HCT116 (cell line): ENCODE measurements at regions not wholly inside any gene's neighbourhood (a gene's known extent, or its start where the extent isn't known, plus 50 kb on each side); places are given as distances from the start of the nearest gene placed in this dataset.

Experiments
- CEBPB ChIP-seq: IDR thresholded peaks from 2 replicates; pipeline ENCODE4 v1.6.1; 2012; ENCODE audit warnings: low read depth
- TF ChIP-seq, protein P1 (sequence below), 3 experiments: fragments of 200-600 bp in 1 of 3; sonication (generic) in 1 of 3; IDR thresholded peaks in 2 of 3; conservative IDR thresholded peaks in 1 of 3; 2 replicates each; pipeline ENCODE4 v1.5.1; 2012 to 2017; ENCODE audit warnings: low read depth in 2 of 3, low read length in 2 of 3, antibody characterized with exemption in 1 of 3, borderline replicate concordance in 1 of 3, control low read depth in 1 of 3, mild to moderate bottlenecking in 1 of 3, mixed read lengths in 1 of 3, mixed run types in 1 of 3, moderate library complexity in 1 of 3; ENCODE audit not compliant: insufficient read depth in 1 of 3
- TF ChIP-seq, protein P2 (sequence below): IDR thresholded peaks from 2 replicates; pipeline ENCODE4 v1.6.1; 2012

DNA sequence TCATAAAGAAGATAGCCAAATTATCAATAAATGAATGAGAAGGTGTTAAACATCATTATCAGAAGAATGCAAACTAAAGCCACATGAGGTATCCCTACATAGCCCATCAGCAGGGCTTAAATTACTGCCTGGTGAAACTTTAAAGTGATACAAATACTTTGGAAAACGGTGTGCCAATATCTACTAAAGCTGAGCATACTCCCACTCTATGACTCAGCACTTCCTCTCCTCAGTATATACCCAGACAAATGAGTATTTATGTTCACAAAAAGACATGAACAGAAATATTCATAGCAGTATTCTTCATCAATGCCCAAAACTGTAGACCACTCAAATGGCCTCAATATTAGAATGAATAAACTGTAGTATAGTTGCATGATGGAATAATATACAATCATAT, 284.6 kb upstream of the ZC3H12C start:
- TF ChIP-seq, protein P1, sequence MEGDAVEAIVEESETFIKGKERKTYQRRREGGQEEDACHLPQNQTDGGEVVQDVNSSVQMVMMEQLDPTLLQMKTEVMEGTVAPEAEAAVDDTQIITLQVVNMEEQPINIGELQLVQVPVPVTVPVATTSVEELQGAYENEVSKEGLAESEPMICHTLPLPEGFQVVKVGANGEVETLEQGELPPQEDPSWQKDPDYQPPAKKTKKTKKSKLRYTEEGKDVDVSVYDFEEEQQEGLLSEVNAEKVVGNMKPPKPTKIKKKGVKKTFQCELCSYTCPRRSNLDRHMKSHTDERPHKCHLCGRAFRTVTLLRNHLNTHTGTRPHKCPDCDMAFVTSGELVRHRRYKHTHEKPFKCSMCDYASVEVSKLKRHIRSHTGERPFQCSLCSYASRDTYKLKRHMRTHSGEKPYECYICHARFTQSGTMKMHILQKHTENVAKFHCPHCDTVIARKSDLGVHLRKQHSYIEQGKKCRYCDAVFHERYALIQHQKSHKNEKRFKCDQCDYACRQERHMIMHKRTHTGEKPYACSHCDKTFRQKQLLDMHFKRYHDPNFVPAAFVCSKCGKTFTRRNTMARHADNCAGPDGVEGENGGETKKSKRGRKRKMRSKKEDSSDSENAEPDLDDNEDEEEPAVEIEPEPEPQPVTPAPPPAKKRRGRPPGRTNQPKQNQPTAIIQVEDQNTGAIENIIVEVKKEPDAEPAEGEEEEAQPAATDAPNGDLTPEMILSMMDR (IDR thresholded peaks at IDR 0.05 in 2 of 3, conservative IDR thresholded peaks at IDR 0.05 in 1 of 3; ENCODE audit: borderline replicate concordance in 1 of 3, insufficient read depth in 1 of 3, low read depth in 2 of 3, low read length in 2 of 3), result no peak
- TF ChIP-seq, protein P2, sequence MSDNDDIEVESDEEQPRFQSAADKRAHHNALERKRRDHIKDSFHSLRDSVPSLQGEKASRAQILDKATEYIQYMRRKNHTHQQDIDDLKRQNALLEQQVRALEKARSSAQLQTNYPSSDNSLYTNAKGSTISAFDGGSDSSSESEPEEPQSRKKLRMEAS, result no peak
- no peak for TF ChIP-seq CEBPB
